Brain microvascular endothelial cell (primary cell): ENCODE measurements at regions not wholly inside any gene's neighbourhood (a gene's known extent, or its start where the extent isn't known, plus 50 kb on each side); places are given as distances from the start of the nearest gene placed in this dataset.
"Not testable (repeated sequence)": the region's sequence is repeated elsewhere in the genome, so short reads cannot be mapped to it uniquely, and the experiment has no call there.

ENCODE experiments used
- DNase-seq: peaks from one replicate; pipeline ENCODE4 v3.0.0-alpha.2; 2020
- H3K27ac ChIP-seq: fragments of 250-450 bp; sonication (Bioruptor Pico); 2 replicates; pipeline ENCODE4 v1.5.1; 2020; ENCODE audit warnings: mild to moderate bottlenecking, moderate library complexity
- H3K27me3 ChIP-seq: fragments of 250-450 bp; sonication (Bioruptor Pico); replicated peaks from 2 replicates; pipeline ENCODE4 v1.5.1; 2020; ENCODE audit warnings: mild to moderate bottlenecking
- H3K36me3 ChIP-seq: fragments of 250-450 bp; sonication (Bioruptor Pico); replicated peaks from 2 replicates; pipeline ENCODE4 v1.5.1; 2020; ENCODE audit warnings: mild to moderate bottlenecking
- H3K4me3 ChIP-seq: 2 replicates; pipeline ENCODE4 v1.5.1; 2011; ENCODE audit warnings: low read depth, mild to moderate bottlenecking, control low read depth, low read length, moderate library complexity
- CTCF ChIP-seq: IDR thresholded peaks from 2 replicates; pipeline ENCODE4 v1.5.1; 2011; ENCODE audit warnings: low read depth, mild to moderate bottlenecking, moderate library complexity, low read length, control low read depth, inconsistent platforms; ENCODE audit errors: missing control alignments
- in situ Hi-C: cut with HindIII; loops from 2 replicates; pipeline ENCODE4 v1.10.0; 2017; ENCODE audit warnings: low sequenced_read_pairs, low pct_ligation_motif_present

DNA sequence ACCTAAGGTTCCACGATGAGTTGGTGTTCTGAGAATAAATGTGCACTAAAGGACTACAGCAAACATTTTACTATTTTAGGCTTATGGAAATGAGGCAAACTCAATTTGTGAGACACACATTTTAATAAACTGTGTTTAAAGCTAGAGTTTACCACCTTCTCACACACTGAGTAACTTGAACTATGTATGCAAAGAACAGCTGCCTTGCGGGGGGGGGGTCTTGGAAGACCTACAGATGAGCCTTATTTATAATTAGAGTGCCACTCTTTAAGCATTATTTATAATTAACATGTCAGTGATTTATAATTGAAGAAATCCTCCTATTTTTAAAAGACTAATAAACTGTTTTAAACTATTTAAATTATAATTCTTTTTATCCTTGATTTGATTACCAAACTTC is 300.4 kb downstream of the DLEU7 start:
- TF ChIP-seq CTCF = no peak
- Histone ChIP-seq H3K27me3 (no peaks in the 10 kb centered on the region), H3K27ac (no peak overlapping the region), H3K36me3 (no peaks in the 10 kb centered on the region), H3K4me3 (no peak overlapping the region)
- DNase-seq = no peak
- in situ Hi-C loops = no loop called here

- in situ Hi-C loops = no loop called here
- Histone ChIP-seq H3K27me3 (no peaks in the 10 kb centered on the region), H3K4me3 (no peak overlapping the region), H3K27ac (peak overlapping the region; percentile 46), H3K36me3 (no peaks in the 10 kb centered on the region)
- DNase-seq = peak; percentile 84
- no peak for TF ChIP-seq CTCF
Measured at GRCh38 chr13:50543782-50544181, 299.7 kb downstream of the DLEU7 start.

- DNase-seq = no peak
- no peak overlapping the region for H3K4me3 ChIP-seq
- in situ Hi-C loops = no loop called here
- no peak for TF ChIP-seq CTCF
- no peaks in the 10 kb centered on the region for H3K36me3 ChIP-seq
- H3K27ac ChIP-seq = peak overlapping the region; percentile 46
- no peaks in the 10 kb centered on the region for H3K27me3 ChIP-seq
Measured at GRCh38 chr13:50544211-50544610, 299.3 kb downstream of the DLEU7 start.

- DNase-seq, in situ Hi-C loops, H3K36me3 ChIP-seq: not testable (repeated sequence)
Measured at GRCh38 chr13:50547175-50547574, 296.3 kb downstream of the DLEU7 start.

GRCh38 chr13:50548586-50548985 is 294.9 kb downstream of the DLEU7 start:
- no peak for TF ChIP-seq CTCF
- H3K4me3 ChIP-seq = no peak overlapping the region
- no peak overlapping the region for H3K27ac ChIP-seq
- no peaks in the 10 kb centered on the region for H3K36me3 ChIP-seq
- in situ Hi-C loops = no loop called here
- no peaks in the 10 kb centered on the region for H3K27me3 ChIP-seq
- DNase-seq = no peak

More at GRCh38 chr13:50547175-50547574, 296.3 kb downstream of the DLEU7 start:
- H3K27me3 ChIP-seq, H3K27ac ChIP-seq, H3K4me3 ChIP-seq: not testable (repeated sequence)

- no peak for DNase-seq
- no peak for TF ChIP-seq CTCF
- no peak overlapping the region for H3K4me3 ChIP-seq
- H3K36me3 ChIP-seq = no peaks in the 10 kb centered on the region
- in situ Hi-C loops = no loop called here
- H3K27me3 ChIP-seq = no peaks in the 10 kb centered on the region
- H3K27ac ChIP-seq = no peak overlapping the region
Measured at GRCh38 chr13:50549221-50549942, 294.1 kb downstream of the DLEU7 start.
